ENCODE measurements at regions not wholly inside any gene's neighbourhood (a gene's known extent, or its start where the extent isn't known, plus 50 kb on each side); places are given as distances from the start of the nearest gene placed in this dataset.

- no peak for TF ChIP-seq SIRT6 (IDR thresholded peaks at IDR 0.05; ENCODE audit: low read depth, low read length)
- TF ChIP-seq NCOA6 (IDR thresholded peaks at IDR 0.05): no peak
- no peak for TF ChIP-seq TAF1 (IDR thresholded peaks at IDR 0.05; ENCODE audit: control insufficient read depth, extremely low read depth, insufficient read depth, low read length, severe bottlenecking)
- no peak for TF ChIP-seq CTCF (IDR thresholded peaks at IDR 0.05 in 2 of 3, conservative IDR thresholded peaks at IDR 0.05 in 1 of 3; ENCODE audit: insufficient read depth in 2 of 3, low read depth in 1 of 3, low read length in 3 of 3)
- TF ChIP-seq PRPF4 (IDR thresholded peaks at IDR 0.05; ENCODE audit: insufficient read depth, low read depth, low read length, poor library complexity, severe bottlenecking): no peak
- TF ChIP-seq KLF13 (tag; IDR thresholded peaks at IDR 0.05; ENCODE audit: borderline replicate concordance, low read depth): no peak
- TF ChIP-seq E2F8 (IDR thresholded peaks at IDR 0.05; ENCODE audit: low read depth, partially characterized antibody): no peak
- TF ChIP-seq ZNF280A (IDR thresholded peaks at IDR 0.05; ENCODE audit: low read depth, partially characterized antibody): no peak
Observed at GRCh38 chr12:100716945-100717732, 77.4 kb upstream of the ANO4 start (continued).

Measured in K562 (cell line).